ENCODE measurements at regions not wholly inside any gene's neighbourhood (a gene's known extent, or its start where the extent isn't known, plus 50 kb on each side); places are given as distances from the start of the nearest gene placed in this dataset.

GRCh38 chr4:27270435-27270834 lies 409.8 kb downstream of the STIM2 start:
- TF ChIP-seq ZNF274 (IDR thresholded peaks at IDR 0.05; ENCODE audit: low read depth, low read length), result no peak
- no peak for TF ChIP-seq YY1 (IDR thresholded peaks at IDR 0.05; ENCODE audit: insufficient read depth, insufficient read length)
- no peak for TF ChIP-seq SUZ12 (IDR thresholded peaks at IDR 0.05; ENCODE audit: extremely low read depth, insufficient read depth, insufficient read length)

All from NT2/D1 (cell line).